RWPE2 (cell line): ENCODE measurements at regions not wholly inside any gene's neighbourhood (a gene's known extent, or its start where the extent isn't known, plus 50 kb on each side); places are given as distances from the start of the nearest gene placed in this dataset.

Experiments used
- ATAC-seq: fragments of 200-7000 bp; cut with Tn5 transposase; 3 replicates; pipeline ENCODE4 v1.9.1; 2021; ENCODE audit warnings: low read depth
- DNase-seq: peaks from one replicate; pipeline ENCODE4 v3.0.0-alpha.2; 2020; ENCODE audit warnings: low spot score
- H3K27ac ChIP-seq: fragments of 450-650 bp; 2 replicates; pipeline ENCODE4 v1.5.1; 2017; ENCODE audit warnings: mild to moderate bottlenecking; ENCODE audit not compliant: poor library complexity, severe bottlenecking
- H3K27me3 ChIP-seq: fragments of 250-450 bp; sonication (Bioruptor Pico); 2 replicates; pipeline ENCODE4 v1.5.1; 2021; ENCODE audit warnings: mild to moderate bottlenecking, moderate library complexity; ENCODE audit not compliant: insufficient read depth, poor library complexity, severe bottlenecking
- H3K36me3 ChIP-seq: fragments of 250-450 bp; sonication (Bioruptor Pico); 2 replicates; pipeline ENCODE4 v1.5.1; 2020; ENCODE audit warnings: low read depth, mild to moderate bottlenecking, moderate library complexity
- H3K4me1 ChIP-seq: fragments of 250-450 bp; sonication (Bioruptor Pico); 2 replicates; pipeline ENCODE4 v1.5.1; 2021; ENCODE audit warnings: mild to moderate bottlenecking, moderate library complexity; ENCODE audit not compliant: insufficient read depth, poor library complexity, severe bottlenecking
- H3K4me3 ChIP-seq: fragments of 250-450 bp; sonication (Bioruptor Pico); 2 replicates; pipeline ENCODE4 v1.5.1; 2021; ENCODE audit warnings: mild to moderate bottlenecking, moderate library complexity; ENCODE audit not compliant: severe bottlenecking
- H3K9me3 ChIP-seq: fragments of 250-450 bp; sonication (Bioruptor Pico); 2 replicates; pipeline ENCODE4 v1.5.1; 2021; ENCODE audit warnings: mild to moderate bottlenecking, moderate library complexity; ENCODE audit not compliant: severe bottlenecking
- TF ChIP-seq, protein P1 (sequence below): fragments of 450-650 bp; IDR thresholded peaks from one replicate; pipeline ENCODE4 v1.5.1; 2017; ENCODE audit warnings: mild to moderate bottlenecking, moderate library complexity; ENCODE audit not compliant: poor library complexity, severe bottlenecking

DNA sequence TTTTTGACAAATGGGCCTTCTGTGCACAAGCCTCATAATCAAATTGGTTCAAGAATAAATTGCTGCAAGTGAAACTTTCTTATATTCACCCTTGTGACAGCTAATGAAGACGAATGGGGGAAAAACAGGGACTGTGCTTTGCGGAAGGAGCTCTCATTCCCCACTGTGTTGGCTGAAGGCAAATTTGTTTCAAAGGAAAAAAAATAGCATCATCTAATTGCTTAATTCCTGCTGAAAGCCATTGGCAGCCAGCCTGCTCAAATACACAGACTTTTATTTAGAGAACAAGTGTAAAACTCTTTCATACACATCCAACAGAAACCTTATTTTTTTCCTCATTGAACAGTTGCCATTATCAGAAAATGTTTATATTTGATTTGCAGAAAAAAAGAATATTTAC, 172.3 kb downstream of the ARL6IP6 start:
- Histone ChIP-seq H3K4me3 (no peak overlapping the region), H3K27me3 (no peaks in the 10 kb centered on the region), H3K27ac (no peak overlapping the region), H3K9me3 (no peaks in the 10 kb centered on the region), H3K4me1 (no peaks in the 10 kb centered on the region), H3K36me3 (no peaks in the 10 kb centered on the region)
- DNase-seq: no peak
- no peak for ATAC-seq
- TF ChIP-seq, protein P1, sequence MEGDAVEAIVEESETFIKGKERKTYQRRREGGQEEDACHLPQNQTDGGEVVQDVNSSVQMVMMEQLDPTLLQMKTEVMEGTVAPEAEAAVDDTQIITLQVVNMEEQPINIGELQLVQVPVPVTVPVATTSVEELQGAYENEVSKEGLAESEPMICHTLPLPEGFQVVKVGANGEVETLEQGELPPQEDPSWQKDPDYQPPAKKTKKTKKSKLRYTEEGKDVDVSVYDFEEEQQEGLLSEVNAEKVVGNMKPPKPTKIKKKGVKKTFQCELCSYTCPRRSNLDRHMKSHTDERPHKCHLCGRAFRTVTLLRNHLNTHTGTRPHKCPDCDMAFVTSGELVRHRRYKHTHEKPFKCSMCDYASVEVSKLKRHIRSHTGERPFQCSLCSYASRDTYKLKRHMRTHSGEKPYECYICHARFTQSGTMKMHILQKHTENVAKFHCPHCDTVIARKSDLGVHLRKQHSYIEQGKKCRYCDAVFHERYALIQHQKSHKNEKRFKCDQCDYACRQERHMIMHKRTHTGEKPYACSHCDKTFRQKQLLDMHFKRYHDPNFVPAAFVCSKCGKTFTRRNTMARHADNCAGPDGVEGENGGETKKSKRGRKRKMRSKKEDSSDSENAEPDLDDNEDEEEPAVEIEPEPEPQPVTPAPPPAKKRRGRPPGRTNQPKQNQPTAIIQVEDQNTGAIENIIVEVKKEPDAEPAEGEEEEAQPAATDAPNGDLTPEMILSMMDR: no peak

DNA sequence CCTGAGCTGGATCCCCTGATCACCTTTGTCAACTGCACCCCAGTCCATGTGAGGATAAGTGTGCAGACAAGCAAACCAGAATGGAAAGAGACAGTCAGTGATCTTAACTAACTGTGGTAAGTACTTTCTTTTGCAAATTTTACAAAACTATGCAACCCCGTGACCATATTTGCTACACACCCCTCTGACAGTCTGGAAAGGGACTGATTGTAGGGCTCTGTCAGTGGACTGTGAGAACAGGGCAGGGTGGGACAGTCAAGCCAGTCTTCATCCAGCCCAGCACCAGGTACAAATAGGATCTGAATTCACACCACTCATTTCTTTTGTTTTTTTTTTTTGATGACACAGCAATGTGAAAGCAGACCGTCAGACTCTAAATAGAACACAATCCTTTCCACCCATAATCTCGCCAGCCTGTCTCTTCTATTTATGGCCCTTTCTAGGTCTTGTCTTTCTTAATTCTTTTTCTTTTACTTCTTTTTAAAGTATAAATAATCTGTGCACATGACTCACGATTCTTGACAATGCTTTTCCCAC, 165.6 kb downstream of the ARL6IP6 start:
- TF ChIP-seq, protein P1: no peak
- H3K27ac ChIP-seq: no peak overlapping the region
- H3K27me3 ChIP-seq: no peaks in the 10 kb centered on the region
- no peak overlapping the region for H3K4me3 ChIP-seq
- ATAC-seq: no peak
- DNase-seq: no peak
- no peaks in the 10 kb centered on the region for H3K4me1 ChIP-seq
- H3K36me3 ChIP-seq: no peaks in the 10 kb centered on the region
- H3K9me3 ChIP-seq: no peaks in the 10 kb centered on the region

DNA sequence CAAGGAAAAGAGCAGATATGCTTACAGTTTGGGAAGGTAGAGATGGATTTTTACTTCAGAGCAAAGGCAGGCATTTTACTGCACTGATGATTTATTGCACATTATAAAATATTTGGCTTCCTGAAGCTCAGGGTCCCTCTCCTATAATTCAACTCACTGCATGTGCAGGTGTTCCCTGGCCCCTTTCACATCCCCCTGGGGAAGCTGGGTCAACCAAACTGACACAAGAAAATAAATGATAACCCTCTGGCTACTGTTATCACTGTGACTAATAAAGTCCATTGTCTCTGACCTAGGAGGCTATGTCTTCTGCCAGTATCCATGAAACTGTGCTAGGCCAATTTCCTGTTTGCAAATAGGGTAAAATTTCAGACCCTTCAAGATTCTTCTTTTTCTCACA, 163.1 kb downstream of the ARL6IP6 start:
- TF ChIP-seq, protein P1: no peak
- Histone ChIP-seq H3K4me3 (no peak overlapping the region), H3K9me3 (no peaks in the 10 kb centered on the region), H3K27me3 (no peaks in the 10 kb centered on the region), H3K36me3 (no peaks in the 10 kb centered on the region), H3K27ac (no peak overlapping the region), H3K4me1 (no peaks in the 10 kb centered on the region)
- no peak for ATAC-seq
- no peak for DNase-seq

DNA sequence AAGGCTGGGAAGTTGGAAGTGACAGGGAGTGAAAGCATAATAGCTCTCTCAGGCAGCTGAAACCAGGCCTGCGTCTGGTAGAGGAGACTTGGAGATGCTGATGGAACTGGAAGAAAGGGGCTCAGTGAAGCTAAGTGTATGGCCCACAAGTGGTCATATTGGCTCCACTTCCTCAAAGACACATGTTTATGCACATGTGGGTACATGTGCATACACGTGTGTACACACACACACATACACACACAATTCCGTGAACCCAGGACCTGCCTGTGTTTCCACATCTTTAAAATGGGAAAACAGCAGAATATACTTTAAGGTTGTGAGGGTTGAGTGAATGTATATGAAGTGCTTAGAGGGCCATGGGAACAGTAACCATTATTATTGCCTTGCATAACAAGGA, 160.9 kb downstream of the ARL6IP6 start:
- H3K36me3 ChIP-seq: no peaks in the 10 kb centered on the region
- ATAC-seq (no peak), DNase-seq (no peak)
- H3K27ac ChIP-seq: no peak overlapping the region
- TF ChIP-seq, protein P1: no peak
- H3K9me3 ChIP-seq: no peaks in the 10 kb centered on the region
- no peak overlapping the region for H3K4me3 ChIP-seq
- H3K27me3 ChIP-seq: no peaks in the 10 kb centered on the region
- H3K4me1 ChIP-seq: peaks cover 8% of the 10 kb centered on the region
